SJSA1 (cell line): ENCODE measurements at regions not wholly inside any gene's neighbourhood (a gene's known extent, or its start where the extent isn't known, plus 50 kb on each side); places are given as distances from the start of the nearest gene placed in this dataset.

Source experiments
- DNase-seq, 2 experiments: peaks; one replicate each; pipeline ENCODE4 v3.0.0-alpha.2; 2015 to 2020; ENCODE audit warnings: low spot score in 2 of 2, low read depth in 1 of 2
- H3K27ac ChIP-seq: fragments of 250-450 bp; sonication (Bioruptor Pico); 2 replicates; pipeline ENCODE4 v1.5.1; 2020; ENCODE audit warnings: mild to moderate bottlenecking, moderate library complexity
- H3K27me3 ChIP-seq: fragments of 250-450 bp; sonication (Bioruptor Pico); replicated peaks from 2 replicates; pipeline ENCODE4 v1.5.1; 2020; ENCODE audit warnings: mild to moderate bottlenecking, moderate library complexity
- H3K36me3 ChIP-seq: fragments of 250-450 bp; sonication (Bioruptor Pico); 2 replicates; pipeline ENCODE4 v1.5.1; 2020; ENCODE audit warnings: mild to moderate bottlenecking
- H3K4me1 ChIP-seq: fragments of 250-450 bp; sonication (Bioruptor Pico); replicated peaks from 2 replicates; pipeline ENCODE4 v1.6.1; 2021; ENCODE audit warnings: mild to moderate bottlenecking
- H3K4me3 ChIP-seq: fragments of 250-450 bp; sonication (Bioruptor Pico); 2 replicates; pipeline ENCODE4 v1.5.1; 2020; ENCODE audit warnings: mild to moderate bottlenecking
- H3K9me3 ChIP-seq: fragments of 250-450 bp; sonication (Bioruptor Pico); replicated peaks from 2 replicates; pipeline ENCODE4 v1.5.1; 2020; ENCODE audit warnings: mild to moderate bottlenecking

GRCh38 chr6:43976706-43977403 lies 150.4 kb downstream of the MRPL14 start:
- DNase-seq, result no peak
- Histone ChIP-seq H3K27ac (no peak overlapping the region), H3K4me1 (no peaks in the 10 kb centered on the region), H3K9me3 (0 out of 2 replicates have a peak, but pooled peaks cover 3% of the 10 kb centered on the region), H3K36me3 (no peaks in the 10 kb centered on the region), H3K27me3 (no peaks in the 10 kb centered on the region), H3K4me3 (no peak overlapping the region)

GRCh38 chr6:43974643-43975230 lies 152.5 kb downstream of the MRPL14 start:
- no peak for DNase-seq

GRCh38 chr6:43973357-43973756 lies 153.9 kb downstream of the MRPL14 start:
- no peak overlapping the region for H3K27ac ChIP-seq
- H3K9me3 ChIP-seq, result 0 out of 2 replicates have a peak, but pooled peaks cover 3% of the 10 kb centered on the region
- peak in 1 of 2 experiments; percentile 8 for DNase-seq

More at GRCh38 chr6:43974643-43975230, 152.5 kb downstream of the MRPL14 start:
- H3K36me3 ChIP-seq, result no peaks in the 10 kb centered on the region
- no peaks in the 10 kb centered on the region for H3K4me1 ChIP-seq
- no peak overlapping the region for H3K27ac ChIP-seq
- no peaks in the 10 kb centered on the region for H3K27me3 ChIP-seq
- H3K9me3 ChIP-seq, result 0 out of 2 replicates have a peak, but pooled peaks cover 3% of the 10 kb centered on the region
- no peak overlapping the region for H3K4me3 ChIP-seq

GRCh38 chr6:43972913-43973300 lies 154.3 kb downstream of the MRPL14 start:
- DNase-seq, result peak in 1 of 2 experiments; percentile 38
- Histone ChIP-seq H3K27me3 (no peaks in the 10 kb centered on the region), H3K4me1 (no peaks in the 10 kb centered on the region), H3K36me3 (no peaks in the 10 kb centered on the region), H3K9me3 (0 out of 2 replicates have a peak, but pooled peaks cover 3% of the 10 kb centered on the region), H3K27ac (no peak overlapping the region), H3K4me3 (no peak overlapping the region)

More at GRCh38 chr6:43973357-43973756, 153.9 kb downstream of the MRPL14 start:
- no peaks in the 10 kb centered on the region for H3K4me1 ChIP-seq
- no peak overlapping the region for H3K4me3 ChIP-seq
- H3K27me3 ChIP-seq, result no peaks in the 10 kb centered on the region
- no peaks in the 10 kb centered on the region for H3K36me3 ChIP-seq

GRCh38 chr6:43972179-43972912 lies 154.9 kb downstream of the MRPL14 start:
- H3K9me3 ChIP-seq, result 0 out of 2 replicates have a peak, but pooled peaks cover 3% of the 10 kb centered on the region
- peak in 1 of 2 experiments; percentile 28 for DNase-seq
- no peaks in the 10 kb centered on the region for H3K4me1 ChIP-seq
- H3K27ac ChIP-seq, result no peak overlapping the region
- H3K27me3 ChIP-seq, result no peaks in the 10 kb centered on the region
- H3K36me3 ChIP-seq, result no peaks in the 10 kb centered on the region
- H3K4me3 ChIP-seq, result no peak overlapping the region

GRCh38 chr6:43971776-43972126 lies 155.5 kb downstream of the MRPL14 start:
- Histone ChIP-seq H3K9me3 (0 out of 2 replicates have a peak, but pooled peaks cover 3% of the 10 kb centered on the region), H3K36me3 (no peaks in the 10 kb centered on the region), H3K27ac (no peak overlapping the region), H3K4me3 (no peak overlapping the region), H3K4me1 (no peaks in the 10 kb centered on the region), H3K27me3 (no peaks in the 10 kb centered on the region)
- no peak for DNase-seq

GRCh38 chr6:43970913-43971775 lies 156.1 kb downstream of the MRPL14 start:
- H3K4me1 ChIP-seq, result no peaks in the 10 kb centered on the region

GRCh38 chr6:43970068-43970912 lies 157.0 kb downstream of the MRPL14 start:
- H3K36me3 ChIP-seq, result no peaks in the 10 kb centered on the region
- H3K9me3 ChIP-seq, result no peaks in the 10 kb centered on the region
- H3K27ac ChIP-seq, result no peak overlapping the region
- no peaks in the 10 kb centered on the region for H3K4me1 ChIP-seq
- no peaks in the 10 kb centered on the region for H3K27me3 ChIP-seq
- peak in 1 of 2 experiments; percentile 36 for DNase-seq
- H3K4me3 ChIP-seq, result no peak overlapping the region

More at GRCh38 chr6:43970913-43971775, 156.1 kb downstream of the MRPL14 start:
- Histone ChIP-seq H3K27me3 (no peaks in the 10 kb centered on the region), H3K27ac (no peak overlapping the region), H3K4me3 (no peak overlapping the region), H3K36me3 (no peaks in the 10 kb centered on the region), H3K9me3 (no peaks in the 10 kb centered on the region)
- DNase-seq, result peak in 1 of 2 experiments; percentile 21

GRCh38 chr6:43969158-43969981 lies 157.9 kb downstream of the MRPL14 start:
- DNase-seq, result peak in 1 of 2 experiments; percentile 19
- Histone ChIP-seq H3K36me3 (no peaks in the 10 kb centered on the region), H3K4me1 (no peaks in the 10 kb centered on the region), H3K9me3 (no peaks in the 10 kb centered on the region), H3K4me3 (no peak overlapping the region), H3K27ac (no peak overlapping the region), H3K27me3 (no peaks in the 10 kb centered on the region)

GRCh38 chr6:43968110-43968965 lies 158.9 kb downstream of the MRPL14 start:
- no peak overlapping the region for H3K27ac ChIP-seq
- no peaks in the 10 kb centered on the region for H3K4me1 ChIP-seq
- DNase-seq, result peak in 1 of 2 experiments; percentile 36
- H3K9me3 ChIP-seq, result no peaks in the 10 kb centered on the region
- H3K27me3 ChIP-seq, result no peaks in the 10 kb centered on the region
- H3K36me3 ChIP-seq, result no peaks in the 10 kb centered on the region
- no peak overlapping the region for H3K4me3 ChIP-seq

GRCh38 chr6:43967719-43968091 lies 159.5 kb downstream of the MRPL14 start:
- no peak overlapping the region for H3K27ac ChIP-seq
- H3K27me3 ChIP-seq, result no peaks in the 10 kb centered on the region
- no peaks in the 10 kb centered on the region for H3K36me3 ChIP-seq
- H3K9me3 ChIP-seq, result no peaks in the 10 kb centered on the region
- no peak overlapping the region for H3K4me3 ChIP-seq
- DNase-seq, result no peak
- H3K4me1 ChIP-seq, result peaks cover under 1% of the 10 kb centered on the region
